G401 (cell line): ENCODE measurements at regions not wholly inside any gene's neighbourhood (a gene's known extent, or its start where the extent isn't known, plus 50 kb on each side); places are given as distances from the start of the nearest gene placed in this dataset.

Source experiments
- DNase-seq: peaks from one replicate; pipeline ENCODE4 v3.0.0-alpha.2; 2015; ENCODE audit warnings: low spot score
- in situ Hi-C: cut with HindIII; loops from 2 replicates; pipeline ENCODE4 v1.10.0; 2016; ENCODE audit warnings: low sequenced_read_pairs, mixed read lengths

DNA sequence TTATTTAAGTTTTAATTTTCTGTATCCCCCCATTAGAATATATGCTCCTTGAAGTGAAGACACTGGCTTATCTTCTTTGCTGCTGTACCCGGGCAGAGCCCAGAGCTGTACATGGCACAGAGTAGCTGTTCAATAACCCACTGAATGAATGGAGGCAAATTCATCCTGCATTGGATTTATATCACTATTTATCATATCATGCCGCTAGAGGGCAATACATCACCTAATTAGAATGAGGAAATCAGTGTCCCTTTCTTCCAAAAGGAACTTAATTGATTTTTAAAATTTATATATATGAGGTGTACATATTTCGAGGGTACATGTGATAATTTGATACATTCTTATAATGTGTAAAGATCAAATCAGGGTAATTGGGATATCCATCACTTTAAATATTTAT, 89.2 kb upstream of the TMEM260 start:
- in situ Hi-C loops: no loop called here
- peak; percentile 58 for DNase-seq

DNA sequence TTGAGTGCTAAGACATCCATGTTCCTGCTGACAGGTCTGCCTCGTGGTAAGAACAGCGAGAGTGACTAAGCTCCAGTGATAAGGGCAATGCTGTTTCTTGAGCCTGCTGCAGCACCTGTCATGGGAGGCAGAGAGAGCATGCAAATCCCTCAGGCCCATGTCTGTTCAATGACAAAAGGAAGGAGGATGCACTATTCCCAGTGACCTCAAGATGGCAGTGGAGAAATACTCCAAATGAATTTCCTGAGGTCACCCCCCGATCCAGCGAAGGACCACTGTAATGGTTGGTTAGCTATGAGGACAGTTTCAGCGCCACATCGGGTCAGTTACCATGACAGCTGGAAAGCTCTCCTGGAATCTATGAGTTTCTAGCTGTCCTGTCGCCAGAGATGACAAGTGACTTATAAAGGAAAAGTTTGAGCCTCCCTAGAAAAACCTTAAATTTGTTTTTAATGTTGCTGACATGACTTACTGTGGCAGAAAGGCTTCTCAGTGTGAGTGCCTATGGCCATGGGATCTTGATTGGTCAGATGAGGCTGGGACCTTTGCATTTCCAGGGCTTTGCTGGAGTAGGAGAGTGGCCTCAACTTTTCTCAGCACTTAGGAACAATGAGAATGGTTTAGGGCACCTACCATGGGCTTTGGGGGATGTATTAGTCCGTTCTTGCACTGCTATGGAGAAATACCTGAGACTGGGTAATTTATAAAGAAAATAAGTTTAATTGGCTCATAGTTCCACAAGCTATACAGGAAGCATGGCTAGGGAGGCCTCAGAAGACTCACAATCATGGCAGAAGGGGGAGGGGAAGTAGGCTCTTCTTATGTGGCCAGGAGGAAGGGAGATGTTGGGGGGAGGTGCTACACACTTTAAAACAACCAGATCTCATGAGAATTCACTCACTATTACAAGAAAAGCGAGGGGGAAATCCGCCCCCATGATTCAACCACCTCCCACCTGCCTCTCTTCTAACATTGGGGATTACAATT, 88.0 kb upstream of the TMEM260 start:
- DNase-seq: peak; percentile 80
- in situ Hi-C loops: no loop called here

DNA sequence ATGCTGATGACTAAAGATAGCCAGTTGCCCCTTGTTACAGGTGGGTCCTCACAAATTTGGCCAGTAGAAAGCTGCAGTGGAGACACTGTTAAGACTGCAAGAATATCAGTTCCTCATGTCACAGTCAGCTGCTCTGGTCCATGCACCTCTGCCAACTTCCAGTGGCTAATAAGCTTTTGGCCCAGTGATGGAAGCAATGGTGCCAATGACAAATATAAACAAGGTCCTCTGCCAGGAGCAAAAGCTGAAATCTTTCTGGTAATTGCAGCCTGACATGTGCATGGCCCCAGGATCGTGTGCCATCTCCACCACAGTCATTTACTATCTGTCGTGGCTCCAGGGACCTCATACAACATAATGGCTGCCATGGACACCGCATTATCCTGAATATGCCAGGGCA, 85.4 kb upstream of the TMEM260 start:
- in situ Hi-C loops: no loop called here

DNA sequence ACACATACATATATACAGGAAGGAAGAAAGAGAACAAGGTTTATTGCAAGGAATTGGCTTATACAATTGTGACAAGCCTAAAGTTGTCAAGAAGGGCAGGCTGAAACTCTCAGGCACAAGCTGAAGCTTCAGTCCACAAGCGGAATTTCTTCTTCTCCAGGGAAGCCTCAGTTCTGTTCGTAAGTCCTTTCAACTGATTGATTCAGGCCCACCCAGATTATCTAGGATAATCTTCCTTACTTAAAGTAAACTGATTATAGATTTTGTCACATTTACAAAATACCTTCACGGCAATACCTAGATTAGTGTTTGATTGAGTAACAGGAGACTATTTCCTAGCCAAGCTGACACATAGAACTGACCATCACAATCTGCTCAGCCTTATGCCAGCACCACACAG, 81.5 kb upstream of the TMEM260 start:
- in situ Hi-C loops: no loop called here

More for the DNA sequence above, 85.4 kb upstream of the TMEM260 start:
- peak; percentile 71 for DNase-seq

DNA sequence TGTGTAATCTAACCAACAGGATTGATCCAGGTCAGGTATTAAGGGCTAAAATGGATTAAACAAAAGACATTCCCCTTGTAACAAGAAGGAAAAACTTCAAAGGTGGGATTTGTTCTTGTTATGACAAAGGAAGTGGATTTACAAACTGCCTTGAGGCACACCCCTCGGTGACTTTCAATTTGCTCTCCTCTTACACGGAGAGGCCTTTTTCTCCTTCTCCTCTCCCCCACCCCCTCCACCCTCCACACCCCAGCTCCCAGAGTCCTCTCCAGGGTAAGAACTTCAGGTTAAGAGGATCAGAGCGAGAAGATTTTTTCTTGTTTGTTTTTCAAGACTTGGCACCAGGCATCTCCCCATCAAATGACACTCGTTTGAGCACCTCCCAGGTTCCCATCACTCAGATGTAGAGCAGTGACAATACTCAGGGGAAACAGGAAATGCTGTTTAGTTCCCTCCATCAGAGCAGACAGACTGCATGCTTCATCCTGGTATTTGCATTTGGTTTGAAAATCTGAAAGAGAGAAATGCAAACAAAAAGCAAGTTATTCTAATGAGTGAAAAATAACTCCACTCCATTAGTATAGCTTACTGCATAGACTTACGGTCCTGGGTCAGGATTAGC, 77.6 kb upstream of the TMEM260 start:
- no peak for DNase-seq
- in situ Hi-C loops: loop anchor here (25.0 kb wide), 1 partner anchor 685 kb away; no protein-coding TSS in a partner anchor

More for the DNA sequence above, 81.5 kb upstream of the TMEM260 start:
- no peak for DNase-seq

DNA sequence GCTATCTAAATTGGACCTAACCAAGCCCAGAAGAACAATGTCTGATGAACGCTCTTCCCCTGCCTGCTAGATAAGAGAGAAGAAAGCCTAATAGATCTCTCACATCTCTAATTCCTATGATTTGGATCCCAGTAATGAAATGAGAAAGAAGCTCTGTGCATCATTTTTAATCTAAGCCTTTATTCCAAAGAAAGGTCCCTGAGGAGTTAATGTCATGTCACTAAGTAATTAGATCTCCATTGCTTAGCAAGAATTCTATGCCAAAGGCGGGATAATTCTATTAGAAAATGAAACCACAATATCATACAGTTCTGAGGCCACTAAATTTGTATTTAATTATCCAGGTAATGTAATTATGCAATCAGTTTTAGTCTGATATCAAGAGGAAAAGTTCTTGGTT, 74.2 kb upstream of the TMEM260 start:
- in situ Hi-C loops: loop anchor here (25.0 kb wide), 1 partner anchor 682 kb away; no protein-coding TSS in a partner anchor
- no peak for DNase-seq

DNA sequence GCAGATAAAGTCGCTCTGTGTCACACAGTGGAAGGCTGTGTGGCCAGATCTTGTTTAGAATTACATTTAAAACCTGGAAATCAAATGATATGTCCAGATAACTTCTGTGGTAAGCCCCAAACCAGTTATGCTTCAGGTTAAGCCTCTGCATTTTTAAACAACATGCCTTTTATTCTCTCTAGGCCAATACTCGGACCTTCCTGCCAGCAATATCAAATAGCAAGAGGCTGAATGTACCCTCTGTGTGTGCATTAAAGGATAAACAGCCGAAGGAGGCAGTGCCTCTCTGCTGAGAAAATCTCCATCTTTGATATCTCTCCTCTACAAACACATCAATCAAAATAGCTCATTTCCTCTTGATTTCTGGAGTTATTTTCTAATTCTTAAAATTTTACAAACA, 67.1 kb upstream of the TMEM260 start:
- in situ Hi-C loops: loop anchor here (25.0 kb wide), 1 partner anchor 675 kb away; no protein-coding TSS in a partner anchor
- DNase-seq: no peak

DNA sequence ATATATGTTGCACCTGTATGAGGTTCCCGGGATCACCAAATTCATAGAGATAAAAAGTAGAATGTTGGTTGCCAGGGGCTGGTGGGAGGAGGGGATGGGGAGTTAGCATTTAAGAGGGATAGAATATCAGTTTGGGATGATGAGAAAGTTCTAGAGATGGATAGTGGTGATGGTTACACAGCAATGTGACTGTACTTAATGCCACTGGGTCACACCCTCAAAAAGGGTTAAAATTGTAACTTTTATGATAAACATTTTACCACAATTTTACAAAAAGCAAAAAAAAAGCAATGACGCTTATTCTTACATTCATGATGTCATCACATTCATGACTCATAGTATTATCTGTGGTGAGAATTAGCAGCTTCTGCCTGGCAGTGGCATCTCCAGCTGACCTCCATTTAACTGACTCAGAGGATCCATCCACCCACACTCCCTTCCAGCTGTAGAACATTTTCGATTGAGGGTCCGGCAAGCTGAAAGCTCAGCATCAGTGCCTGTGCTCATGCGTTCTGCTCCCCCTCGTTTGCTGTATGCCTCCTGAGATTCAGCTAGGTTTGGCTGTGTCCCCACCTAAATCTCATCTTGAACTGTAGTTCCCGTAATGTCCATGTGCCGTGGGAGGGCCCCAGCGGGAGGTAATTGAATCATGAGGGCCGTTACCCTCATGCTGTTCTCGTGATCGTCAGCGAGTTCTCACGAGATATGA, 64.8 kb upstream of the TMEM260 start:
- no peak for DNase-seq
- in situ Hi-C loops: loop anchor here (25.0 kb wide), 1 partner anchor 672 kb away; no protein-coding TSS in a partner anchor

DNA sequence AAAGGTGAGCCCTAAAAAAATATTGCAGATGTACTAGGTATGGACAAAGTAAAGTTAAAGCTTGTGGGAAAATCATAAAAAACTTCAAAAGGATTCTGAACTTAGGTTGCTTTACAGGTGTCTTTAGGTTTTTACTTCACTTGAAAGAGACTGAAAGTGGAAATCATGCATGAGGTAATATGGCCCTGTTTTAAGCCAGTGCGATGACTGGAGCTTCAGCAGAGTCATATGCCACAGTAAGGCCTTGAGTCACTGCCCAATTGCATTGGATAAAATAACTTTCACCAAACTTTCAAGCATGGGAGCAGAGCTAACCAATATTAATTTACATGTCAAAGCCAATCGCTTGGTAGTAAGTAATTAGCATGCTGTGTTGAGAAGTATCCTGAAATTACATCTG, 63.9 kb upstream of the TMEM260 start:
- no peak for DNase-seq
- in situ Hi-C loops: loop anchor here (25.0 kb wide), 1 partner anchor 672 kb away; no protein-coding TSS in a partner anchor

DNA sequence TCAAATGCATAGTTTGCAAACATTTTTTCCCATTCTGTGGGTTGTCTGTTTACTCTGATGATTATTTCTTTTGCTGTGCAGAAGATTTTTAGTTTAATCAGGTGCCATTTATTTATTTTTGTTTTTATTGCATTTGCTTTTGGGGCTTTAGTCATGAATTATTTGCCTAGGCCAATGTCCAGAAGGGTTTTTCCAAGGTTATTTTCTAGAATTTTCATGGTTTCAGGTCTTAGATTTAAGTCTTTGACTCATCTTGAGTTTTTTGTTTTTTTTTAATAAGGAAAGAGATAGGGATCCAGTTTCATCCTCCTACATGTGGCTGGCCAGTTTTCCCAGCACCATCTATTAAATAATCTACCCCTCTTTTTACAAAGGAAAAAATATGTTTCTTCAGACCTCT, 57.2 kb upstream of the TMEM260 start:
- no peak for DNase-seq
- in situ Hi-C loops: loop anchor here (25.0 kb wide), 1 partner anchor 665 kb away; no protein-coding TSS in a partner anchor

DNA sequence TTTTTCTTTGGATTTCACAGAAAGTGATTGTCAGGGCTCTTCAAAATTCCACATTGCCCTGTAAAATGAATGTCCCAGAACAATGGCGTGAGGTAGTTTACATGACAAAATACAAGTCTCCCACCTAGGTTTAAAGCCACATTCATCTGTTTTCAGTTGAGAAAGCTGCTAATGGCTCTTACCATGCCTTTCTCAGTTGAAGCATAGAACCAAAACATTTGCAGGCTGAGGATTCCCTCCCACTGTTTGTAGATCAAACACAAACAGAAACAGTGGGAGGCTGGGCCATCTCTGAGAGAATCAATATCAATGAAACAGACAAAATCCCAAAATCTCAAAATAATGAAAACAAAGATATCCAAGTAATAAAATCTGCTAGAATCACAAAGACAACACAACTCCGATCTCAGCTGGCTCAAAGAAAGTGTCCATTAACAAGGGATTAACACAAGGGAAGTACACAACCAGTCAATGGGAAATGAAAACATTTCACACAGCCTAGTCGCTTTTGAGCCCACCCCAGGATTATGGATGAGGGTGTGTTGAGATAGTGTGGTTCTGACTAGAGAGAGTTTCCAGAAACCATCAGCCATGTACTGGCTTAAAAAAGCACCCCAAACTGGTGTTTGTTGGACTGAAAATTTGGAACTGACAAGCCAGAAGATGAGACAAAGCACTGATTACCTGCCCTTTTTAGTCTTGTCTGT, 54.5 kb upstream of the TMEM260 start:
- no peak for DNase-seq
- in situ Hi-C loops: loop anchor here (25.0 kb wide), 1 partner anchor 662 kb away; no protein-coding TSS in a partner anchor

DNA sequence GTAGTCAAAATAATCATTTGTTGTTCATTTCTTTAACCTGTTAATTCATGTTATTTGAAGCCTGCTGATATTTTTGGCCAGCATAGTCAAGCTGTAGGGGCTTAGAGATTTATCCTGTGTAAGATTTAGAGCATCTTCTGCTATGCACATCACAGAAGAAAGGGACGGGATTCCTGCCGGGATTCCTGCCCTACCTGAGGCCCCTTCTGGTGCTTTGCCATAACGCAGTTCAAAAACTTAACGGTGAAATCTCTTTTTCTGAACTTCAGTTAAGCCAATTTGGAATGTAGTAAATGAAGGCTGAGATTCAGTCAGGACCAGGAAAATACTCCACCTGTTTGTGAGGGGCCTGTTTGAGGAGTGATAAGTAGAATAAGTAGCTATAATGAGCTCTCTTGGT, 50.7 kb upstream of the TMEM260 start:
- no peak for DNase-seq
- in situ Hi-C loops: no loop called here
